ENCODE measurements at regions not wholly inside any gene's neighbourhood (a gene's known extent, or its start where the extent isn't known, plus 50 kb on each side); places are given as distances from the start of the nearest gene placed in this dataset.

DNA sequence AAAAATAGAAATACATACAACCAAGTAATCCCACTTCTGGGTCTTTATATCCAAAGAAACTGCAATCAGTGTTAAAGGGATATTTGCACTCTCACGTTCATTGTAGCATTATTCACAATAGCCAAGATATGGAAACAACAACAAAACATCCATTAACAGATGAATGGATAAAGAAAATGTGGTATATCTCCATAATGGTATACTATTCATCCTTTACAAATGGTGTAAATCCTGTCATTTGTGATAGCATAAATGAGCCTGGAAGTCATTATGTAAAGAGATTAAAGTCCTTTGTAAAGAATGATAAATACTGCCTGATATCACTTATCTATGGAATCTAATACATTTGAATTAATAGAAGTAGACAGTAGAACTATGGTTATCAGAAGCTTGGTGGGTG lies 327.7 kb downstream of the UTRN start:
- Histone ChIP-seq H3K36me3 (ENCODE audit: control insufficient read depth in 2 of 2, insufficient read depth in 2 of 2, low read length in 2 of 2) (no peaks in the 10 kb centered on the region), H3K4me3 (ENCODE audit: low read length in 2 of 2) (no peak overlapping the region), H3K27ac (ENCODE audit: low read depth in 2 of 2, low read length in 2 of 2) (no peak overlapping the region), H3K9ac (ENCODE audit: low read depth in 1 of 2, low read length in 2 of 2) (no peak overlapping the region), H3K27me3 (ENCODE audit: control insufficient read depth in 2 of 2, insufficient read depth in 2 of 2, low read length in 2 of 2) (no peaks in the 10 kb centered on the region), H3K4me1 (ENCODE audit: control insufficient read depth in 2 of 2, insufficient read depth in 2 of 2, low read length in 2 of 2) (no peaks in the 10 kb centered on the region), H3K9me3 (ENCODE audit: control insufficient read depth in 2 of 2, low read length in 2 of 2) (no peaks in the 10 kb centered on the region)

DNA sequence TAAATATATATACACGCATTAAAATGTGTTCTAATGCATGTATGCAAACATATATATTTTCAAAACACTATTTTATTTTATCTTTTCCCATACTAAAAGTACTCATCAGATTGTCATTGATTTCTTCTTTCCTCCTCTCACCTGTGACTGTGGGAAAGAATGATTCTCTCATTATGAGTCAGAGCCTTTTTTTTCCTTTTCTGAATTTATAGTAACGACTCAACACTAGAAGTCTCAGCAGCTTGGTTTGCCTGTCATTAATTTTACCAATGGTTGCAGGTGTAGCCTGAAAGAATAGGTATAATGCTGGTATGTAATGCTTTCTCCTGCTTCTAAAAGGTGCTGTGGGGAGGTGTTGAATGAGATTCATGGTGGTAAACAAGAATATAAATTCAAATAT lies 328.7 kb downstream of the UTRN start:
- Histone ChIP-seq H3K36me3 (ENCODE audit: control insufficient read depth in 2 of 2, insufficient read depth in 2 of 2, low read length in 2 of 2) (no peaks in the 10 kb centered on the region), H3K27me3 (ENCODE audit: control insufficient read depth in 2 of 2, insufficient read depth in 2 of 2, low read length in 2 of 2) (no peaks in the 10 kb centered on the region), H3K9ac (ENCODE audit: low read depth in 1 of 2, low read length in 2 of 2) (no peak overlapping the region), H3K9me3 (ENCODE audit: control insufficient read depth in 2 of 2, low read length in 2 of 2) (no peaks in the 10 kb centered on the region), H3K4me1 (ENCODE audit: control insufficient read depth in 2 of 2, insufficient read depth in 2 of 2, low read length in 2 of 2) (no peaks in the 10 kb centered on the region), H3K27ac (ENCODE audit: low read depth in 2 of 2, low read length in 2 of 2) (no peak overlapping the region), H3K4me3 (ENCODE audit: low read length in 2 of 2) (no peak overlapping the region)

DNA sequence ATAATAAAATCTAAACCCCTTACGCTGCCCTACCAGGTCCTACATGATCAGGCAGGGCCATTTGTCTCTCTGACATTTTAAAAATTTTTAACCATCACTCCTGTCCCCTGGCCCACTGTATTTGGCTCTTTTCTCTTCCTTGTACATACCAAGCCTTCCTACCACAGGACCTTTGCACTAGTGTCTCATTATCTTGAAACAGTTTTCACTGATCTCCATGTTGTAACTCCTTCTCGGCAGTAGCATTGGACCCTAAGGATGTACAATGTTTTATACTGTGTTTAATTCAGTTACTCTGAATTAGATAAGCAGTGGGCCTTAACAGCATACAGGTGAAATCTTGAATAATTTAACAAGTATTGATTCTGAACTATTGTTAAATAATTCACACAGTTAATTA lies 330.7 kb downstream of the UTRN start:
- Histone ChIP-seq H3K27ac (ENCODE audit: low read depth in 2 of 2, low read length in 2 of 2) (no peak overlapping the region), H3K4me1 (ENCODE audit: control insufficient read depth in 2 of 2, insufficient read depth in 2 of 2, low read length in 2 of 2) (no peaks in the 10 kb centered on the region)

DNA sequence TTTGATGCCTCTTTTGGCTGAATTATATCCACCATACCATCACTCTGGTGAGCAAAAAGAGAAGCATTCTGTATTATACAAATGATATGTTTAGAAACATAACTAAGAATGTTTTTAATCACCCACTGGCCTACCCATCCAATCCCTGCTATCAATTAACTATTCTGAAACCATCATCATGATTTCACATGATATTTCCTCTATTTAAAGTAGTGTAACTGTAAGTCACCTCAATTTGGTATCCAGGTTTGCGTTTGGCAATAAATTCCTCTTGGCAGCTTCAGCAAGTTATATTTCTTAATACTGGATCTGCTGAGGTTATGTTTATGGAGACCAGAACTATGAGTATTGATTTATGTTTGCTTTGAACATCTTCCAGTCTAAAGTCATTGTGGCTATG lies 332.1 kb downstream of the UTRN start:
- H3K27me3 ChIP-seq (ENCODE audit: control insufficient read depth in 2 of 2, insufficient read depth in 2 of 2, low read length in 2 of 2) = no peaks in the 10 kb centered on the region
- no peak overlapping the region for H3K9ac ChIP-seq (ENCODE audit: low read depth in 1 of 2, low read length in 2 of 2)
- no peaks in the 10 kb centered on the region for H3K9me3 ChIP-seq (ENCODE audit: control insufficient read depth in 2 of 2, low read length in 2 of 2)
- H3K4me3 ChIP-seq (ENCODE audit: low read length in 2 of 2) = no peak overlapping the region
- no peaks in the 10 kb centered on the region for H3K36me3 ChIP-seq (ENCODE audit: control insufficient read depth in 2 of 2, insufficient read depth in 2 of 2, low read length in 2 of 2)
- no peak overlapping the region for H3K27ac ChIP-seq (ENCODE audit: low read depth in 2 of 2, low read length in 2 of 2)
- H3K4me1 ChIP-seq (ENCODE audit: control insufficient read depth in 2 of 2, insufficient read depth in 2 of 2, low read length in 2 of 2) = no peaks in the 10 kb centered on the region

More for the DNA sequence above, 330.7 kb downstream of the UTRN start:
- Histone ChIP-seq H3K27me3 (ENCODE audit: control insufficient read depth in 2 of 2, insufficient read depth in 2 of 2, low read length in 2 of 2) (no peaks in the 10 kb centered on the region), H3K36me3 (ENCODE audit: control insufficient read depth in 2 of 2, insufficient read depth in 2 of 2, low read length in 2 of 2) (no peaks in the 10 kb centered on the region), H3K4me3 (ENCODE audit: low read length in 2 of 2) (no peak overlapping the region), H3K9me3 (ENCODE audit: control insufficient read depth in 2 of 2, low read length in 2 of 2) (no peaks in the 10 kb centered on the region), H3K9ac (ENCODE audit: low read depth in 1 of 2, low read length in 2 of 2) (no peak overlapping the region)

DNA sequence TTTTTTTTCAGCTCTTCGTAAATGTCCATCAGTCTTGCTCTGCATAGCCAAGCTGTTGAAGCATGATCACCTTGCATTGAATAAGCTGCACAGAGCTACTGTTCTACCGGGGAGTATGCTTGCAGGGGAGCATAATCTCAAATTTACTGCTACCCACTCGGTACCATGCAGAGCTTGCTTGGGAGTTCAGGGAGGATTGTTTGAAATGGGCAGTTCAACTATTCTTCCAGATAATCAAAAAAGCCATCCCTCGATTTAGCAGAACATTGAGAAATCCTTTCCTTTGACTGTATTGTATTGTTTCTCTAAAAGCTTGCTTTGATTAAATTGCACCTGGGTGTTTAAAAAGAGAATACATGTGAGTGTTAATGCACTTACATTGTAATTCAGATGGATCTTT lies 332.6 kb downstream of the UTRN start:
- H3K27ac ChIP-seq (ENCODE audit: low read depth in 2 of 2, low read length in 2 of 2) = no peak overlapping the region
- no peaks in the 10 kb centered on the region for H3K27me3 ChIP-seq (ENCODE audit: control insufficient read depth in 2 of 2, insufficient read depth in 2 of 2, low read length in 2 of 2)
- H3K4me1 ChIP-seq (ENCODE audit: control insufficient read depth in 2 of 2, insufficient read depth in 2 of 2, low read length in 2 of 2) = no peaks in the 10 kb centered on the region
- no peaks in the 10 kb centered on the region for H3K36me3 ChIP-seq (ENCODE audit: control insufficient read depth in 2 of 2, insufficient read depth in 2 of 2, low read length in 2 of 2)
- no peaks in the 10 kb centered on the region for H3K9me3 ChIP-seq (ENCODE audit: control insufficient read depth in 2 of 2, low read length in 2 of 2)
- H3K4me3 ChIP-seq (ENCODE audit: low read length in 2 of 2) = no peak overlapping the region
- no peak overlapping the region for H3K9ac ChIP-seq (ENCODE audit: low read depth in 1 of 2, low read length in 2 of 2)

DNA sequence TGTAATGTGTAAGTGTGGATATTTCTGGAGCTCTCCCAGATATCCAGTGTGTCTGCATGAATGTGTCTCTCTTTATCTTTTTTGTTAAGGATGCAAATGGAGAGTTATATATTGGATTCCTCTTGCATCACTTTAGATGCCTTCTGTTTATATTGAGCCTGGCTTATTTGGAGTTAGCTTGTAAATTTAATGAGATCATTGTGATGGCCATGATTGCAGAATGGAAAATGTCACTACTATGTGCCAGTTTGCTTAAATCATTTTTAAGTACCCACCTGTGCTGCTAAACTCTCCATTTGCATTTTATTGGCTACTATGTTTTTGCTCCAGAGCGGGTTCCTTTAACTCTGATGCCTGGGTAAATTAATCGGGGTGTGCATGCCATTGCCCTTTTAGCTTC lies 334.8 kb downstream of the UTRN start:
- Histone ChIP-seq H3K9ac (ENCODE audit: low read depth in 1 of 2, low read length in 2 of 2) (no peak overlapping the region), H3K27ac (ENCODE audit: low read depth in 2 of 2, low read length in 2 of 2) (no peak overlapping the region), H3K4me1 (ENCODE audit: control insufficient read depth in 2 of 2, insufficient read depth in 2 of 2, low read length in 2 of 2) (no peaks in the 10 kb centered on the region), H3K4me3 (ENCODE audit: low read length in 2 of 2) (no peak overlapping the region), H3K27me3 (ENCODE audit: control insufficient read depth in 2 of 2, insufficient read depth in 2 of 2, low read length in 2 of 2) (no peaks in the 10 kb centered on the region), H3K36me3 (ENCODE audit: control insufficient read depth in 2 of 2, insufficient read depth in 2 of 2, low read length in 2 of 2) (no peaks in the 10 kb centered on the region), H3K9me3 (ENCODE audit: control insufficient read depth in 2 of 2, low read length in 2 of 2) (no peaks in the 10 kb centered on the region)

DNA sequence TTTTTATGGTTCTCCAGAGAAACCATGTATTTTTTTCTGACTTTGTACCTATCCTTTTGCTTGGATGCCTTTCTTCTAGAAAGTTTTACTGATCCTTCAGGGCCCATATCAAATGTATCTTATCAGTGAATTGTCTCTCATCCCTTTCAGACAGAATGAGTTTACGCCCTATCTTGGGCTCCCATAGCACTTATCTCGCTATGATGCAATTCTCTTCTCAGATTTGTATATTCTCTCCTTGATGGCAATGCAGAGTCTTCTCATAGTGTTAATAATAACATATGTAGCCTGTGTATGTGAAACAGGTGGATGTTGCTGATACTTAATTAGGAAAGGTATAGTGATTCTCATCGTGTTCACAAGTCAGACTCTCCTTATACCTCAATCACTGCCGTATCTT lies 336.2 kb downstream of the UTRN start:
- Histone ChIP-seq H3K4me1 (ENCODE audit: control insufficient read depth in 2 of 2, insufficient read depth in 2 of 2, low read length in 2 of 2) (no peaks in the 10 kb centered on the region), H3K27me3 (ENCODE audit: control insufficient read depth in 2 of 2, insufficient read depth in 2 of 2, low read length in 2 of 2) (no peaks in the 10 kb centered on the region), H3K9me3 (ENCODE audit: control insufficient read depth in 2 of 2, low read length in 2 of 2) (no peaks in the 10 kb centered on the region), H3K27ac (ENCODE audit: low read depth in 2 of 2, low read length in 2 of 2) (no peak overlapping the region), H3K4me3 (ENCODE audit: low read length in 2 of 2) (no peak overlapping the region), H3K9ac (ENCODE audit: low read depth in 1 of 2, low read length in 2 of 2) (no peak overlapping the region), H3K36me3 (ENCODE audit: control insufficient read depth in 2 of 2, insufficient read depth in 2 of 2, low read length in 2 of 2) (no peaks in the 10 kb centered on the region)

DNA sequence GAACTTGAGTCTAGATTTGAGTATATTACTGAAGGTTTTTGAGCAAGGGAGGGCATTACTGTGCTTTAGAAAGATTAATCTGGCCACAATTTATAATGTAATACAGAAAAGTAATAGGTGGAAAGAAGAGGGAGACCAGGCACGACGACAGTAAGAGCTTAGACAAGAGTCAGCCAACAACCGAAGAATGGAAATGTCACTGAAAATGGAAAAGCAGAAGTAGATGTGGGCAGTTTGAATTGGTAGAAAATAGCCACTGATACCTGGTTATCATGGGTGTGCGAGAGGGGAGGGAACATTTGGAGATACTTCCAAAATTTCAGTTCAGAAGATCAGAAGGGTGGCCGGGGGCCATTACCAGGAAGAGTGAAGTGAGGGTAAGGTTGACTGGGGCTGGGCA lies 339.1 kb downstream of the UTRN start:
- Histone ChIP-seq H3K36me3 (ENCODE audit: control insufficient read depth in 2 of 2, insufficient read depth in 2 of 2, low read length in 2 of 2) (no peaks in the 10 kb centered on the region), H3K9ac (ENCODE audit: low read depth in 1 of 2, low read length in 2 of 2) (no peak overlapping the region), H3K9me3 (ENCODE audit: control insufficient read depth in 2 of 2, low read length in 2 of 2) (no peaks in the 10 kb centered on the region), H3K27ac (ENCODE audit: low read depth in 2 of 2, low read length in 2 of 2) (no peak overlapping the region), H3K4me3 (ENCODE audit: low read length in 2 of 2) (no peak overlapping the region), H3K4me1 (ENCODE audit: control insufficient read depth in 2 of 2, insufficient read depth in 2 of 2, low read length in 2 of 2) (no peaks in the 10 kb centered on the region), H3K27me3 (ENCODE audit: control insufficient read depth in 2 of 2, insufficient read depth in 2 of 2, low read length in 2 of 2) (no peaks in the 10 kb centered on the region)

DNA sequence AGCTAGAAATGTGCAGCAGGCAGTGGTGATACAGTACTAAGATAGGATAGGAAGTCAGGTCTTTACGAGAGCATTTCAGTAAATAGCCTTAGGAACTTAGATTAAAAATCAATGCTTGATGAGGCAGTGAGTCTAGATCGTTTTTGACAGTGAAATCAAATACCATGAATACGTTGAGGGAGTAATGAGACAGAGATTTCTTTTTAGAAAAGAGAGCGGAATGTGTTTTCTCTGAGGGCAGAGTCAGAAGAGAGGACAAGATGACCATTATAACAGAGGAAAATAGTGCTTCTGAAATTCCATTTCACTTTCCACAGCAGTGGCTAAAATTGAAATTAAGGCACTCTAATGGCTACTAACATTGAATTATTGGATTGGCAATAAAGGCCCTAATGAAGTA lies 339.6 kb downstream of the UTRN start:
- Histone ChIP-seq H3K9me3 (ENCODE audit: control insufficient read depth in 2 of 2, low read length in 2 of 2) (no peaks in the 10 kb centered on the region), H3K27me3 (ENCODE audit: control insufficient read depth in 2 of 2, insufficient read depth in 2 of 2, low read length in 2 of 2) (no peaks in the 10 kb centered on the region), H3K9ac (ENCODE audit: low read depth in 1 of 2, low read length in 2 of 2) (no peak overlapping the region), H3K4me1 (ENCODE audit: control insufficient read depth in 2 of 2, insufficient read depth in 2 of 2, low read length in 2 of 2) (no peaks in the 10 kb centered on the region), H3K27ac (ENCODE audit: low read depth in 2 of 2, low read length in 2 of 2) (no peak overlapping the region), H3K36me3 (ENCODE audit: control insufficient read depth in 2 of 2, insufficient read depth in 2 of 2, low read length in 2 of 2) (no peaks in the 10 kb centered on the region), H3K4me3 (ENCODE audit: low read length in 2 of 2) (no peak overlapping the region)

DNA sequence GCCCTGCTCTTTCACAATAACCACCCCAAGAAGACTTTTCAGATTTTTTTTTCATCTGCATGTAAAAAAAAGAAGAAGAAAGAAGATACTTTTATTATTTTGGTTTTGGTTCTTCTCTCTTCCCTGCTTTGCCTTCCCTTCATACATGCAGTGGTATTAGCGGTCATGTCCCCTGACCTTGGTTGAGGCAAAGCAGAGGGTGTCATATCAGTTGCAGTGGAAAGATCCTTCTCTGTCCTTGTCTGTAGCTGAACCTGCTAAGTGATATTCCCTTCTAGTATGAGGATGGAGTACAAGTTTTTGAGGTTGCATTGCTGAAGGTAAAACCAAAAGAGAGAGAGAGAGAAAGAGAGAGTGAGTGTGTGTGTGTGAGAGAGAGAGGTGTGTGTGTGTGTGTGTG lies 345.7 kb downstream of the UTRN start:
- Histone ChIP-seq H3K4me1 (ENCODE audit: control insufficient read depth in 2 of 2, insufficient read depth in 2 of 2, low read length in 2 of 2) (no peaks in the 10 kb centered on the region), H3K9me3 (ENCODE audit: control insufficient read depth in 2 of 2, low read length in 2 of 2) (no peaks in the 10 kb centered on the region), H3K36me3 (ENCODE audit: control insufficient read depth in 2 of 2, insufficient read depth in 2 of 2, low read length in 2 of 2) (no peaks in the 10 kb centered on the region), H3K27me3 (ENCODE audit: control insufficient read depth in 2 of 2, insufficient read depth in 2 of 2, low read length in 2 of 2) (no peaks in the 10 kb centered on the region), H3K9ac (ENCODE audit: low read depth in 1 of 2, low read length in 2 of 2) (no peak overlapping the region), H3K4me3 (ENCODE audit: low read length in 2 of 2) (no peak overlapping the region), H3K27ac (ENCODE audit: low read depth in 2 of 2, low read length in 2 of 2) (no peak overlapping the region)

DNA sequence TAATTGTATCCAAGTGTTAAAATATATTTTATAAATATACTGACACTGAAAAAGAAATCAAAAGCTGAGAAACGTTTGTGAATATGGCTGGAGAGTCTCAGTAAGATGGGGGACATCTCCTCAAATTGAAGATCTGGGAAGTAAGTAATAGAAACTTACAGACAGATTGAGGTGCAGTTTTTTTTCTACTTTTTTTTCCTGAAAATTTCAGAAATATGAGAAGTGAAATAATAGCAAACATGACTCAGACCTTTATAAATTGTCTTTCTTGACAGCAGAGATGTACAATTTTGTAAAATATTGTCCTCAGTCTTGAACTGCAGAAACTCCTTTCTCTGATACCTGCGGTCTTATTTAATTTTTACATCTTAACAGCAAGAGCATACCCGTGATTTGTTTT lies 347.1 kb downstream of the UTRN start:
- Histone ChIP-seq H3K4me1 (ENCODE audit: control insufficient read depth in 2 of 2, insufficient read depth in 2 of 2, low read length in 2 of 2) (no peaks in the 10 kb centered on the region), H3K4me3 (ENCODE audit: low read length in 2 of 2) (no peak overlapping the region), H3K9me3 (ENCODE audit: control insufficient read depth in 2 of 2, low read length in 2 of 2) (no peaks in the 10 kb centered on the region), H3K27ac (ENCODE audit: low read depth in 2 of 2, low read length in 2 of 2) (no peak overlapping the region), H3K9ac (ENCODE audit: low read depth in 1 of 2, low read length in 2 of 2) (no peak overlapping the region), H3K36me3 (ENCODE audit: control insufficient read depth in 2 of 2, insufficient read depth in 2 of 2, low read length in 2 of 2) (no peaks in the 10 kb centered on the region), H3K27me3 (ENCODE audit: control insufficient read depth in 2 of 2, insufficient read depth in 2 of 2, low read length in 2 of 2) (no peaks in the 10 kb centered on the region)

Data from mucosa of rectum (tissue), 2 donors.